GM23338 (cell line): ENCODE measurements at regions not wholly inside any gene's neighbourhood (a gene's known extent, or its start where the extent isn't known, plus 50 kb on each side); places are given as distances from the start of the nearest gene placed in this dataset.

ENCODE experiments used
- ATAC-seq: fragments of 200-7000 bp; cut with Tn5 transposase; 3 replicates; pipeline ENCODE4 v1.9.1; 2020
- DNase-seq: peaks from one replicate; pipeline ENCODE4 v3.0.0-alpha.2; 2015; ENCODE audit warnings: low spot score
- H2AFZ ChIP-seq: fragments of 200-600 bp; sonication (generic); 2 replicates; pipeline ENCODE4 v1.8.0; 2016; ENCODE audit warnings: antibody characterized with exemption, mild to moderate bottlenecking, moderate library complexity
- H3F3A ChIP-seq: fragments of 200-600 bp; sonication (generic); replicated peaks from 2 replicates; pipeline ENCODE4 v1.8.0; 2017; ENCODE audit warnings: antibody characterized with exemption, mixed run types, low read depth
- H3K27ac ChIP-seq: fragments of 200-600 bp; sonication (generic); 2 replicates; pipeline ENCODE4 v1.6.1; 2016; ENCODE audit warnings: low read depth
- H3K27me3 ChIP-seq: fragments of 200-600 bp; sonication (generic); 2 replicates; pipeline ENCODE4 v1.8.0; 2016; ENCODE audit warnings: mild to moderate bottlenecking, mixed run types, moderate library complexity; ENCODE audit not compliant: insufficient read depth
- H3K36me3 ChIP-seq: fragments of 200-600 bp; sonication (generic); 2 replicates; pipeline ENCODE4 v1.8.0; 2016; ENCODE audit warnings: mild to moderate bottlenecking; ENCODE audit not compliant: insufficient read depth
- H3K4me1 ChIP-seq: fragments of 200-600 bp; sonication (generic); 2 replicates; pipeline ENCODE4 v1.8.0; 2016; ENCODE audit warnings: mild to moderate bottlenecking, moderate library complexity; ENCODE audit not compliant: insufficient read depth
- H3K4me2 ChIP-seq: fragments of 200-600 bp; sonication (generic); 2 replicates; pipeline ENCODE4 v1.7.1; 2017; ENCODE audit warnings: mixed run types
- H3K4me3 ChIP-seq: fragments of 200-600 bp; sonication (generic); 2 replicates; pipeline ENCODE4 v1.6.1; 2016; ENCODE audit warnings: mixed run types
- H3K79me2 ChIP-seq: fragments of 200-600 bp; sonication (generic); replicated peaks from 2 replicates; pipeline ENCODE4 v1.8.0; 2017; ENCODE audit warnings: mild to moderate bottlenecking; ENCODE audit not compliant: insufficient read depth
- H3K9me2 ChIP-seq: fragments of 200-600 bp; sonication (generic); 2 replicates; pipeline ENCODE4 v1.8.0; 2017; ENCODE audit not compliant: insufficient read depth
- H4K20me1 ChIP-seq: fragments of 200-600 bp; sonication (generic); replicated peaks from 2 replicates; pipeline ENCODE4 v1.8.0; 2017; ENCODE audit warnings: mild to moderate bottlenecking; ENCODE audit not compliant: insufficient read depth
- H3K27ac Mint-ChIP-seq: 2 replicates; pipeline ENCODE4 v1.8.0; 2020; ENCODE audit warnings: inconsistent platforms, mild to moderate bottlenecking, moderate library complexity, mixed read lengths
- H3K27me3 Mint-ChIP-seq: 3 replicates; pipeline ENCODE4 v1.8.0; 2022; ENCODE audit warnings: low read depth, mild to moderate bottlenecking, moderate library complexity, mixed read lengths, inconsistent platforms; ENCODE audit not compliant: insufficient read depth, poor library complexity
- H3K36me3 Mint-ChIP-seq: 3 replicates; pipeline ENCODE4 v1.8.0; 2021; ENCODE audit warnings: low read depth, mild to moderate bottlenecking, inconsistent platforms, moderate library complexity, mixed read lengths
- H3K4me1 Mint-ChIP-seq: 3 replicates; pipeline ENCODE4 v1.8.0; 2020; ENCODE audit warnings: mild to moderate bottlenecking, inconsistent platforms, mixed read lengths
- H3K4me3 Mint-ChIP-seq: 3 replicates; pipeline ENCODE4 v1.8.0; 2021; ENCODE audit warnings: moderate library complexity, mild to moderate bottlenecking, inconsistent platforms, mixed read lengths
- H3K9me3 Mint-ChIP-seq: 3 replicates; pipeline ENCODE4 v1.8.0; 2020; ENCODE audit warnings: moderate library complexity, mild to moderate bottlenecking, inconsistent platforms, mixed read lengths
- CREB1 ChIP-seq: fragments of 250-450 bp; sonication (Bioruptor Pico); IDR thresholded peaks from 2 replicates; pipeline ENCODE4 v1.5.0; 2020; ENCODE audit warnings: low read depth, mild to moderate bottlenecking, moderate library complexity
- EZH2 ChIP-seq: fragments of 200-600 bp; sonication (generic); IDR thresholded peaks from one replicate; pipeline ENCODE4 v1.8.0; 2017; ENCODE audit warnings: antibody characterized with exemption, mild to moderate bottlenecking, low read depth; ENCODE audit not compliant: unreplicated experiment
- EZH2phosphoT487 ChIP-seq: fragments of 200-600 bp; sonication (generic); IDR thresholded peaks from one replicate; pipeline ENCODE4 v1.8.1; 2018; ENCODE audit warnings: antibody characterized with exemption; ENCODE audit not compliant: unreplicated experiment
- JUNB ChIP-seq: IDR thresholded peaks from one replicate; pipeline ENCODE4 v1.6.1; 2016; ENCODE audit warnings: antibody characterized with exemption; ENCODE audit not compliant: unreplicated experiment
- NANOG ChIP-seq: IDR thresholded peaks from 2 replicates; pipeline ENCODE4 v1.6.1; 2016; ENCODE audit warnings: antibody characterized with exemption, borderline replicate concordance
- POLR2AphosphoS5 ChIP-seq: IDR thresholded peaks from 2 replicates; pipeline ENCODE4 v1.6.1; 2016; ENCODE audit warnings: antibody characterized with exemption, low read depth
- STAT1 ChIP-seq: IDR thresholded peaks from one replicate; pipeline ENCODE4 v1.6.1; 2016; ENCODE audit warnings: antibody characterized with exemption; ENCODE audit not compliant: unreplicated experiment
- ZNF331 ChIP-seq: fragments of 250-450 bp; sonication (Bioruptor Pico); IDR thresholded peaks from 2 replicates; pipeline ENCODE4 v1.5.0; 2020; ENCODE audit warnings: low read depth, mild to moderate bottlenecking, moderate library complexity
- TF ChIP-seq, protein P1 (sequence below), 2 experiments: fragments of 200-600 bp in 1 of 2; sonication (generic) in 1 of 2; conservative IDR thresholded peaks; 2 replicates each; pipeline versions ENCODE4 v1.5.1 to v1.6.1; 2016 to 2017; ENCODE audit warnings: antibody characterized with exemption in 2 of 2, low read depth in 2 of 2, mild to moderate bottlenecking in 2 of 2, moderate library complexity in 1 of 2
- TF ChIP-seq, protein P2 (sequence below): IDR thresholded peaks from one replicate; pipeline ENCODE4 v1.6.1; 2018; ENCODE audit warnings: antibody characterized with exemption; ENCODE audit not compliant: unreplicated experiment

DNA sequence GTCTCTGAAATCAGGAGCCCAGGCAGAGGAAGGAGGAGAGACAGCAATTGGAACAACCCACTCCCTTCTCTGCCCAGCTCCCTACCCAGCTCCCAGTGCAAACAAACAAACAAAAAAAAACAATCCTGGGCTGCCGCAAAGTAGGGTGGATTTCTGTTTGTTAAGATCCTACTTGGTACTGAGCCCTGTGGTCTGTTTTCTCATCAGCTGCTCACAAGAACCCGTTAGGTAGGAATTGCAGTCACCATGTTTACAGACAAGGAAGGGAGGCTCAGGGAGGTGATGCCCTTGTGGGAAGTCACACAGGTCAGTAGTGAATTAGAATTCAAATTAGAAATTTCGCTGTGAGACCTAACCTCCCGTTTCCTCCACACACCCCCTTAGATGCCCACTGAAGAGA, 128.8 kb upstream of the RAD23B start:
- TF ChIP-seq STAT1 (no peak), POLR2AphosphoS5 (no peak), JUNB (no peak), EZH2 (no peak)
- TF ChIP-seq, protein P1, sequence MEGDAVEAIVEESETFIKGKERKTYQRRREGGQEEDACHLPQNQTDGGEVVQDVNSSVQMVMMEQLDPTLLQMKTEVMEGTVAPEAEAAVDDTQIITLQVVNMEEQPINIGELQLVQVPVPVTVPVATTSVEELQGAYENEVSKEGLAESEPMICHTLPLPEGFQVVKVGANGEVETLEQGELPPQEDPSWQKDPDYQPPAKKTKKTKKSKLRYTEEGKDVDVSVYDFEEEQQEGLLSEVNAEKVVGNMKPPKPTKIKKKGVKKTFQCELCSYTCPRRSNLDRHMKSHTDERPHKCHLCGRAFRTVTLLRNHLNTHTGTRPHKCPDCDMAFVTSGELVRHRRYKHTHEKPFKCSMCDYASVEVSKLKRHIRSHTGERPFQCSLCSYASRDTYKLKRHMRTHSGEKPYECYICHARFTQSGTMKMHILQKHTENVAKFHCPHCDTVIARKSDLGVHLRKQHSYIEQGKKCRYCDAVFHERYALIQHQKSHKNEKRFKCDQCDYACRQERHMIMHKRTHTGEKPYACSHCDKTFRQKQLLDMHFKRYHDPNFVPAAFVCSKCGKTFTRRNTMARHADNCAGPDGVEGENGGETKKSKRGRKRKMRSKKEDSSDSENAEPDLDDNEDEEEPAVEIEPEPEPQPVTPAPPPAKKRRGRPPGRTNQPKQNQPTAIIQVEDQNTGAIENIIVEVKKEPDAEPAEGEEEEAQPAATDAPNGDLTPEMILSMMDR (conservative IDR thresholded peaks at IDR 0.05; ENCODE audit: low read depth in 2 of 2): no peak
- TF ChIP-seq, protein P2, sequence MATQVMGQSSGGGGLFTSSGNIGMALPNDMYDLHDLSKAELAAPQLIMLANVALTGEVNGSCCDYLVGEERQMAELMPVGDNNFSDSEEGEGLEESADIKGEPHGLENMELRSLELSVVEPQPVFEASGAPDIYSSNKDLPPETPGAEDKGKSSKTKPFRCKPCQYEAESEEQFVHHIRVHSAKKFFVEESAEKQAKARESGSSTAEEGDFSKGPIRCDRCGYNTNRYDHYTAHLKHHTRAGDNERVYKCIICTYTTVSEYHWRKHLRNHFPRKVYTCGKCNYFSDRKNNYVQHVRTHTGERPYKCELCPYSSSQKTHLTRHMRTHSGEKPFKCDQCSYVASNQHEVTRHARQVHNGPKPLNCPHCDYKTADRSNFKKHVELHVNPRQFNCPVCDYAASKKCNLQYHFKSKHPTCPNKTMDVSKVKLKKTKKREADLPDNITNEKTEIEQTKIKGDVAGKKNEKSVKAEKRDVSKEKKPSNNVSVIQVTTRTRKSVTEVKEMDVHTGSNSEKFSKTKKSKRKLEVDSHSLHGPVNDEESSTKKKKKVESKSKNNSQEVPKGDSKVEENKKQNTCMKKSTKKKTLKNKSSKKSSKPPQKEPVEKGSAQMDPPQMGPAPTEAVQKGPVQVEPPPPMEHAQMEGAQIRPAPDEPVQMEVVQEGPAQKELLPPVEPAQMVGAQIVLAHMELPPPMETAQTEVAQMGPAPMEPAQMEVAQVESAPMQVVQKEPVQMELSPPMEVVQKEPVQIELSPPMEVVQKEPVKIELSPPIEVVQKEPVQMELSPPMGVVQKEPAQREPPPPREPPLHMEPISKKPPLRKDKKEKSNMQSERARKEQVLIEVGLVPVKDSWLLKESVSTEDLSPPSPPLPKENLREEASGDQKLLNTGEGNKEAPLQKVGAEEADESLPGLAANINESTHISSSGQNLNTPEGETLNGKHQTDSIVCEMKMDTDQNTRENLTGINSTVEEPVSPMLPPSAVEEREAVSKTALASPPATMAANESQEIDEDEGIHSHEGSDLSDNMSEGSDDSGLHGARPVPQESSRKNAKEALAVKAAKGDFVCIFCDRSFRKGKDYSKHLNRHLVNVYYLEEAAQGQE: no peak
- H3K36me3 ChIP-seq: no peaks in the 10 kb centered on the region
- no peak overlapping the region; the same call in 1 of the 2 replicates for H3K4me2 ChIP-seq
- no peak overlapping the region for H3K27ac Mint-ChIP-seq
- ATAC-seq (no peak), DNase-seq (no peak)
- H2AFZ ChIP-seq: peak overlapping the region; percentile 91
- H3K27me3 Mint-ChIP-seq: no peaks in the 10 kb centered on the region
- H3K4me1 ChIP-seq: 0 out of 2 replicates have a peak, but pooled peaks cover 3% of the 10 kb centered on the region
- no peaks in the 10 kb centered on the region for H3K79me2 ChIP-seq
- H3K27me3 ChIP-seq: no peaks in the 10 kb centered on the region
- no peak overlapping the region for H3K4me3 ChIP-seq
- H3K9me3 Mint-ChIP-seq: no peaks in the 10 kb centered on the region
- H3K4me3 Mint-ChIP-seq: no peak overlapping the region
- H3K27ac ChIP-seq: no peak overlapping the region
- peaks cover 7% of the 10 kb centered on the region; the same call in 1 of the 2 replicates for H3K9me2 ChIP-seq
- H3K36me3 Mint-ChIP-seq: no peaks in the 10 kb centered on the region
- no peaks in the 10 kb centered on the region for H4K20me1 ChIP-seq
- H3K4me1 Mint-ChIP-seq: peaks cover 9% of the 10 kb centered on the region; the same call in 1 of the 3 replicates
- H3F3A ChIP-seq: no peaks in the 10 kb centered on the region

DNA sequence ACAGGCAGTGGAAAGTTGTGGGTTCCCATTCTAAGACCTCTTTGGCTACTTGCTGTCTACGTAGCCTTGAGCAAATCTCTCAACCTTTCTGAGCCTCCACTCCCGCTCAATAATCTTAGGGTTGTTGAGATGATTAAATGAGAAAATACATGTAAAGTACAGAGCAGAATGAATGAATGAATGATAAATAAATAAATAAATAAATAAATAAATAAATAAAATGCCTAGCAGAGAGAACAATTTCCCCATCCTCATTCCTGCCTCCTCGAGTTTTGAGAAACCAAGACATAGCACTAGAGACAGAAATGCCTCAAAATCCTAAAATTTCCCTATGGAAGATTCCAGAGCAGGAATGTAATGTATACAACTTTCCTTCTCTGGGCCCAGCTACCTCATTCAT, 128.3 kb upstream of the RAD23B start:
- Histone ChIP-seq H3K36me3 (no peaks in the 10 kb centered on the region), H3K27me3 (no peaks in the 10 kb centered on the region), H3F3A (no peaks in the 10 kb centered on the region), H3K4me3 (no peak overlapping the region), H3K79me2 (no peaks in the 10 kb centered on the region), H4K20me1 (no peaks in the 10 kb centered on the region), H3K4me2 (no peak overlapping the region), H3K9me2 (peaks cover 7% of the 10 kb centered on the region; the same call in 1 of the 2 replicates), H3K4me1 (0 out of 2 replicates have a peak, but pooled peaks cover 3% of the 10 kb centered on the region), H2AFZ (peak overlapping the region; percentile 91), H3K27ac (no peak overlapping the region)
- H3K4me3 Mint-ChIP-seq: no peak overlapping the region
- no peak overlapping the region for H3K27ac Mint-ChIP-seq
- H3K36me3 Mint-ChIP-seq: no peaks in the 10 kb centered on the region
- H3K4me1 Mint-ChIP-seq: peaks cover 9% of the 10 kb centered on the region; the same call in 1 of the 3 replicates
- ATAC-seq (no peak), DNase-seq (no peak)
- no peaks in the 10 kb centered on the region for H3K27me3 Mint-ChIP-seq
- H3K9me3 Mint-ChIP-seq: no peaks in the 10 kb centered on the region
- TF ChIP-seq, protein P1 (conservative IDR thresholded peaks at IDR 0.05; ENCODE audit: low read depth in 2 of 2): no peak
- TF ChIP-seq CREB1 (no peak), EZH2 (no peak), EZH2phosphoT487 (no peak), POLR2AphosphoS5 (no peak), JUNB (no peak), ZNF331 (no peak), NANOG (no peak)
